ENCODE measurements at regions not wholly inside any gene's neighbourhood (a gene's known extent, or its start where the extent isn't known, plus 50 kb on each side); places are given as distances from the start of the nearest gene placed in this dataset.
"Not testable (repeated sequence)": the region's sequence is repeated elsewhere in the genome, so short reads cannot be mapped to it uniquely, and the experiment has no call there.

- no peak for DNase-seq
Measured at GRCh38 chr1:193931356-193931755, 744.9 kb upstream of the B3GALT2 start.

- no peak for DNase-seq
Measured at GRCh38 chr1:193929374-193930033, 743.1 kb upstream of the B3GALT2 start.

- no peak for DNase-seq
Measured at GRCh38 chr1:193927550-193927949, 741.1 kb upstream of the B3GALT2 start.

GRCh38 chr1:193926956-193927355, 740.5 kb upstream of the B3GALT2 start:
- DNase-seq: no peak

GRCh38 chr1:193919827-193920226, 733.4 kb upstream of the B3GALT2 start:
- no peak for DNase-seq

- no peak for DNase-seq
Measured at GRCh38 chr1:193916452-193916851, 730.0 kb upstream of the B3GALT2 start.

- DNase-seq: no peak
Measured at GRCh38 chr1:193914871-193915270, 728.5 kb upstream of the B3GALT2 start.

- DNase-seq: no peak
Measured at GRCh38 chr1:193909406-193910082, 723.1 kb upstream of the B3GALT2 start.

GRCh38 chr1:193905288-193906085, 719.1 kb upstream of the B3GALT2 start:
- DNase-seq: no peak

GRCh38 chr1:193891788-193892187, 705.4 kb upstream of the B3GALT2 start:
- no peak for DNase-seq

GRCh38 chr1:193890935-193891334, 704.5 kb upstream of the B3GALT2 start:
- no peak for DNase-seq

GRCh38 chr1:193884848-193885558, 698.6 kb upstream of the B3GALT2 start:
- no peak for DNase-seq

- not testable (repeated sequence) for DNase-seq
Measured at GRCh38 chr1:193877920-193878319, 691.5 kb upstream of the B3GALT2 start.

GRCh38 chr1:193868425-193868824, 682.0 kb upstream of the B3GALT2 start:
- no peak for DNase-seq

GRCh38 chr1:193856261-193856660, 669.8 kb upstream of the B3GALT2 start:
- DNase-seq: no peak

GRCh38 chr1:193850745-193851144, 664.3 kb upstream of the B3GALT2 start:
- DNase-seq: no peak

GRCh38 chr1:193846876-193847604, 660.6 kb upstream of the B3GALT2 start:
- no peak for DNase-seq

GRCh38 chr1:193846411-193846810, 660.0 kb upstream of the B3GALT2 start:
- no peak for DNase-seq

GRCh38 chr1:193841857-193842256, 655.4 kb upstream of the B3GALT2 start:
- no peak for DNase-seq

- no peak for DNase-seq
Measured at GRCh38 chr1:193831465-193831864, 645.1 kb upstream of the B3GALT2 start.

GRCh38 chr1:193827516-193827915, 641.1 kb upstream of the B3GALT2 start:
- no peak for DNase-seq

- no peak for DNase-seq
Measured at GRCh38 chr1:193819376-193819775, 633.0 kb upstream of the B3GALT2 start.

- DNase-seq: no peak
Measured at GRCh38 chr1:193807208-193807607, 620.8 kb upstream of the B3GALT2 start.
